ENCODE measurements at regions not wholly inside any gene's neighbourhood (a gene's known extent, or its start where the extent isn't known, plus 50 kb on each side); places are given as distances from the start of the nearest gene placed in this dataset.
"Not testable (repeated sequence)": the region's sequence is repeated elsewhere in the genome, so short reads cannot be mapped to it uniquely, and the experiment has no call there.

DNA sequence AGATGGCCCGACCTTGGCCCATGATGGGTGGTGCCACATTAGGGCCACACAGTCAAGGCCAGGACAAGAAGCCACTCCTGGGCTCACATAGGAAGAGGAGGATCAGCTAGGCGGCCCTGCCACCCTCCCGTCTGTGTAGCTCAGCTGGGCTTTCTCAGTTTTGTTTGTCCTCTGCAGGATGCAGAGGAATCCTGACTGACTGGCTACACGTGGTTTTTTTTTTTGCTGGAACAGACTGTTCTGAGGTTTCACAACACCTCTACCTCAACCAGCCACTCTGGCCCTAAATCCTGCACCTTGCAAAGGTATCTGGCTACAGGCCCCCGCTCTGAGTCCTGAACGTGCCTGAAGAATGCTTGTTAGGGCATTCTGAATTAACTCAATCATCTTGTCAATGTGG is 88.3 kb upstream of the MSX2 start:
- DNase-seq (ENCODE audit: low read depth) = no peak

DNA sequence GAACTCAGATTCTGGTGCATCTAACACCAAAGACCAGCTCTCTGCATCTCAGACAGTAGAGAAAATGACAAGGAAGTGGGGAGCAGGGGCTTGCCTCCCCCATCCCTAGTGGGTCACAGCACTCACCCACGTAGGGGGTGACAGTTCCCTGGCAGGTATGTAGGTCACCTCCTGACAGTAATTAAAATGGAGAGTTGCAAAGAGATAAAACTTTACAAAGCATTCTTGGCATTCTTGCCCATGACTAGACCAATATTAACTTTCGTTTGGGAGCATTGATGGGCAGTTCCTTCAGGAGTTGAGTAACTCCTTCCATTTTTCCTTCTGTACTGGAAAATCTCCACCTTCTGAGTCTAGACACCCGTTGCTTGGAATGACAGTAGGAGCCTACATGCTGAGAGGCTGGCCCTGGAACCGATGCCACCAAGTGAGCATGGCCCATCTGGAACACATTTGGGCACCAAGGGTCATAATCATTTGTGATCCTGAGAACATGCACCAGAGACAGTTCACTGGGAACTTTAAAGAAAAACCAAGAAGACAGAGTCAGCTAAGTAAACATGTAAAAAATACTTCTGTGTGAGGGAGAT is 81.5 kb upstream of the MSX2 start:
- DNase-seq (ENCODE audit: low read depth) = no peak

DNA sequence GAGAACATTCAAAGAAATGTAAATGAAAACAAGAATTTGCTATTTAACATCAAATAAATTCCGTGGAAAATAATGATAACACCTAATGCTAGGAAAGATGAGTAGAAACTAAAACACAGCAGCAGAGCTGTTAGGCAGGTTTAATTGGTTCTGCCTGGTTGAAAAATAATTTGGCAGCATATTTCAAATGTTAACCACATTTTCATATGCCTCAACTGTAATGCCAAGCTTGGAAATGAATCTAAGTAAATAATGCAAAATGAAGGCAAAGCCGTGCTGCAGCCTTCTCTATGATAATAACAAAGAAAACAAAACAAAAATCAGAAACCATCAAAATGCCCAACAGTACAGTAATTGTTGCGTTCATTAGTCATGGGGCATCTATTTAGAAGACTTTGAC is 79.9 kb upstream of the MSX2 start:
- no peak for DNase-seq (ENCODE audit: low read depth)

DNA sequence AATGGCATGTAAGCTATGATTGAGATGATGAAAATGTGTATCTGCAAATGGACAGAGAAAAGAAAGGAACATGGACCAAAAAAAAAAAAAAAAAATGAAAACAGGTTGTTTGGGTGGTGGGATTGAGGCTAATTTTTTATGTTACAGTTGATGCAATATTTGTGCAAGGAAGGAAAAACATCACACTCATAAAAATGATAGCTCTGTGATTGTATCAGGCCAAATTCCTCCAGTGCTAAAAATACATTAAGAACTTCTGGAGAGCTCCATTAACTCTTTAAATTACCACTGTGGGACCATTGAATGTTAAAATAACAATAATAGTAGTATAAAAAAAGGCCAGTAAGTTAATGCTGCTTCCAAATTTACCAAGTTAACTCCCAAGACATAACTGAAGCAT is 79.5 kb upstream of the MSX2 start:
- DNase-seq (ENCODE audit: low read depth) = no peak

DNA sequence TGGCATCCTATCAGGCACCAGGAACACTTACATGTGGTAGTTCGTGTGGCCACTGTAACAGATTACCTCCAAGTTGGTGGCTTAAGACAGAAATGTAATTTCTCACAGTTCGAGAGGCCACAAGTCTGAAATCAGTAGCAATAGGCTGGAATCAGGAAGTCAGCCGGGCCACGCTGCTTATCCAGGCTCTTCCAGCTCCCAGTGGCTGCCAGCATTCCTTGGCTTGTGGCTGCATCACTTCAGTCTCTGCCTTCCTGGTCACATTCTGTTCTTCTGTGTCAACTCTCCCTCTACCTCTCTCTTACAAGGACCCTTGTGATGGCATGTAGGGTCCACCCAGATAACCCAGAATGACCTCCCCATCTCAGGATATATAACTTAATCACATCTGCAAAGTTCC is 78.7 kb upstream of the MSX2 start:
- no peak for DNase-seq (ENCODE audit: low read depth)

DNA sequence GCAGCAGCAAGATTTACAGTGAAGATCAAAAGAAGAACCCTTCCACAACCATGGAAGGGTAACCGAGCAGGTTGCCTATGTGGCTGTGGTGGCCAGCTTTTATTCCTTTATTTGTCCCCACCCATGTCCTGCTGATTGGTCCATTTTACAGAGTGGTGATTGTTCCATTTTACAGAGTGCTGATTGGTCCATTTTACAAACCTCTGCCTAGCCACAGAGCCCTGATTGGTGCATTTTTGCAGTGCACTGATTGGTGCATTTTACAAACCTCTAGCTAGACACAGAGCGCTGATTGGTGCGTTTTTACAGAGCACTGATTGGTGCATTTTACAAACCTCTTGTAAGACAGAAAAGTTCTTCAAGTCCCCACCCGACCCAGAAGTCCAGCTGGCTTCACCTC is 75.8 kb upstream of the MSX2 start:
- DNase-seq (ENCODE audit: low read depth) = not testable (repeated sequence)

DNA sequence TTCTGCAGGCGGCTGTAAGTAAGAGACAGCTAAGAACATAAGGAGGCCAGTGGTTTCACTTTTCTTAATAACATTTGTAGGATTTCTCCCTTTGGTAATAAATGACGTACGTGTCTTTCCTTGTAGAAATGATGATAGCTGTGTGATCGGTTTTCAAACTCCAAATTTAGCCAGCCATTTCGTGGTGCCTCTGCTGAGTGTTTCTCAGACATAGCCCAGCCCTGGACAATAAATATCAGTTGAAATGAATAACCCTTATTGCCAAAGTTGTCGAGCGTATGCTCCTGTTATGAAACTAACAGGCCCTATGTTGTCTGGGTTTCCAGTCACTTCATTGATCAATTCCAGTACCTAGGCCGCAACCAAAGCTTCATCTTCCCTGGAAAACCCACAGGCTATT is 75.0 kb upstream of the MSX2 start:
- DNase-seq (ENCODE audit: low read depth) = no peak

DNA sequence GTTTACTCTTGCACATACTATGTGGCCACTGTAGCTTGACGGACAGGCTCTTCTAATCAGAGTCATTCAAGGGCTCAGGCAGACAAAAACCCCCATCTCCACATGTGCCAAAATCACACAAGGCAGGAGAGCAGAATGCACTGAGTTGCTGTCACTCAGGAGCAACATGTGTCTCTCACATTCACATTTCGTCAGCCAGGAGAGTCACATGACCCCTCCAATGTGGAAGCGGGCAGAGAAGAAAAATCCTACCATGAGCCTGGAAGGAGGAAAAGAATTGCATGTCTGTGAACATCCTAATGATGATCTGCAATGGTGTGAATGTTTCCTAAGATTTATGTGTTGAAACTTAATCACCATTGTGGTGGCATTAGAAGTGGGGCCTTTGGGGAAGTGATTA is 69.9 kb upstream of the MSX2 start:
- no peak for DNase-seq (ENCODE audit: low read depth)

DNA sequence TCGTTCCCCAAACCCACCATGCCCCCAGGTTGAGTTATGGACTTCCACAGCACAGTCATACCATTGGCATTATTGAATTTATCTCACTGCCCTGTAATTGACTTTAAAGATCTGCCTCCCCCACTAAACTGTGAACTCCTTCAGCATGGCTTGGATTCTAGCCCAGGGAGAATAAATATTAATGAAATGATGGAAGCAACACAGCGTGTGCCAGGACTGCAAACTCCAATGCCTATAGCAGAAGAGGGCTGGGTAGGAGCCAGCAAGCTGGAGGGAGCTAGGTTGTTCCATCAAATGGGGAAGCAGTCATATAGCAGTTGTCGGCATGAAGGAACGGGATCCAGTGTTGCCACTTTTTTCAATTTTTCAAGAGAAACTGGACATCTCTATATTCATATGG is 69.0 kb upstream of the MSX2 start:
- DNase-seq (ENCODE audit: low read depth) = no peak

DNA sequence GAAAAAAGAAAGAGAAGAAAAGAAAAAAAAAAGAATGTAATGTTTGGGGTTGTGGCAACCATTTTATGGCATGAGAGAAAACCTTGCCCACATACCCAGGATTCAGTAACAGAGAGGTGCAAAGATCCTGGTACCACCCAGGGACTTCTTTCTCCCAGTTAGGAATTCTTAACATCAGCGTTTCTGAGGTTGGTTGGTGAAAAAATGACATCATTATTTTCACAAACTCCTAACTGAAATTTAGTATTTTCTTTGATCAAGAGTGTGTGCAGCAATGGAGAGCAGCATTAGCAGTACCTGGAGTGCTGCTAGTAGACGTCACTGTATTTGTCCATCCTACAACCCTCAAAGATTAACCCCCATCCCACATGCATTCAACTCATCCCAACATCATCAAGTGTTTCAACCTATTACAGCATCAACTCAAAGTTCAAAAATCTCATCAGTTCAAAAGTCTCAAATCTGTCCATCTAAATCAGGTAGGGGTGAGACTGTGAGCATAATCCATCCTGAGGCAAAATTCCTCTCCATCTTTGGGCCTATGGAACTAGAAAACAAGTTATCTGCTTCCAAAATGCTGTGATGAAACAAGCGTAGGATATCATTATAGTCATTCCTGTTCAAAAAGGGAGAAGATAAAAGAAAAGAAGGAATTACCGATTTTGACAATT is 60.1 kb upstream of the MSX2 start:
- no peak for DNase-seq (ENCODE audit: low read depth)

DNA sequence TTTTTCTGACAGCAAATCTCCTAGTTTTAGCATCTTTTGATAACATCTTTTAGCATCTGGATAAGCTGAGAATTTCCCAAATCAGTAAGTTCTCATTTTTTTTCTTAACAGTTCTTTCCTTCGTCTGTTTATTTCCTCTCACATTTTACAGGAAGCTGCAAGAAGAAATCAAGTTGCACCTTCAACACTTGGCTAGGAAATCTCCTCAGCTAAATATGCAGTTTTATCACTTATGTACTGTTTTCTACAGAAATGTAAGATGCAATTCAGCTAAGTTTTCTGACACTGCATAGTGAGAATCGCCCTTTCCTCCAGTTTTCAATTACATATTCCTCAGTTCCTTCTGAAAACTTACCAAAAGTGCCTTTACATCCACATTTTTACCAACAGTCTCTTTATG is 59.0 kb upstream of the MSX2 start:
- no peak for DNase-seq (ENCODE audit: low read depth)

DNA sequence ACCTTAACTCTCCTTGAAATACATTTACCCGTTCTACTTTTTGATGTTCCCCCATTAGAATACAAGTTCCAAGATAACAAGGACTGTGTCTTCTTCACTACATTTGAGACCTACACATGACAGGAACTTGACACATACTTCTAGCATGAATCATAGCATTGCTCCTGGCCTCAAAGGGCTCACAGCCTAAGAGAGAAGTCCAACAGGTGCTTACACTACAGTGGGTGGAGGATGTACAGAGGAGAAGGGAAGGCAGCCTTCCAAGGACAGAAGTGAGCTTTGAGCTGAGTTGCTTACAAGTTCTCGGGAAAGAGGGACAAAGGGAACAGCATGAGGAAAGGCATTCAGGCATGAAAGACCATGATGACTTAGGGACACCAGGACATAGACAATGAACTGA is 56.9 kb upstream of the MSX2 start:
- no peak for DNase-seq (ENCODE audit: low read depth)

DNA sequence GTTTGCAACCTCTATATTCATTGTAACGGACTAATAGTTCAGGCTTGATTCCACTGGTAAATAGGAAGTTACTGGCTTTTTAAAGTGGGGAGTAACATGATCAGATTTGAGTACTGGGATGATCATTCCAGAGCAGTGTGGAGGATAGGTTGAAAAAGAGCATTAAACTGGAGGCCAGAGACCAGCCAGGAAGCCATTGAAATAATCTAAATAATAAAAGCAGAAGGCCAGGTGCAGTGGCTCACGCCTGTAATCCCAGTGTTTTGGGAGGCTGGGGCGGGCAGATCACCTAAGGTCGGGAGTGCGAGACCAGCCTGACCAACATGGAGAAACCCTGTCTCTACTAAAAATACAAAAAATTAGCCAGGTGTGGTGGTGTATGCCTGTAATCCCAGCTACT is 56.0 kb upstream of the MSX2 start:
- no peak for DNase-seq (ENCODE audit: low read depth)

All from activated gamma-delta T cell treated with anti-CD3 and anti-CD28 coated beads, Interleukin-2, amount 50 U/mL, for 16 hours (primary cell).